ENCODE measurements at regions not wholly inside any gene's neighbourhood (a gene's known extent, or its start where the extent isn't known, plus 50 kb on each side); places are given as distances from the start of the nearest gene placed in this dataset.
"Not testable (repeated sequence)": the region's sequence is repeated elsewhere in the genome, so short reads cannot be mapped to it uniquely, and the experiment has no call there.

DNA sequence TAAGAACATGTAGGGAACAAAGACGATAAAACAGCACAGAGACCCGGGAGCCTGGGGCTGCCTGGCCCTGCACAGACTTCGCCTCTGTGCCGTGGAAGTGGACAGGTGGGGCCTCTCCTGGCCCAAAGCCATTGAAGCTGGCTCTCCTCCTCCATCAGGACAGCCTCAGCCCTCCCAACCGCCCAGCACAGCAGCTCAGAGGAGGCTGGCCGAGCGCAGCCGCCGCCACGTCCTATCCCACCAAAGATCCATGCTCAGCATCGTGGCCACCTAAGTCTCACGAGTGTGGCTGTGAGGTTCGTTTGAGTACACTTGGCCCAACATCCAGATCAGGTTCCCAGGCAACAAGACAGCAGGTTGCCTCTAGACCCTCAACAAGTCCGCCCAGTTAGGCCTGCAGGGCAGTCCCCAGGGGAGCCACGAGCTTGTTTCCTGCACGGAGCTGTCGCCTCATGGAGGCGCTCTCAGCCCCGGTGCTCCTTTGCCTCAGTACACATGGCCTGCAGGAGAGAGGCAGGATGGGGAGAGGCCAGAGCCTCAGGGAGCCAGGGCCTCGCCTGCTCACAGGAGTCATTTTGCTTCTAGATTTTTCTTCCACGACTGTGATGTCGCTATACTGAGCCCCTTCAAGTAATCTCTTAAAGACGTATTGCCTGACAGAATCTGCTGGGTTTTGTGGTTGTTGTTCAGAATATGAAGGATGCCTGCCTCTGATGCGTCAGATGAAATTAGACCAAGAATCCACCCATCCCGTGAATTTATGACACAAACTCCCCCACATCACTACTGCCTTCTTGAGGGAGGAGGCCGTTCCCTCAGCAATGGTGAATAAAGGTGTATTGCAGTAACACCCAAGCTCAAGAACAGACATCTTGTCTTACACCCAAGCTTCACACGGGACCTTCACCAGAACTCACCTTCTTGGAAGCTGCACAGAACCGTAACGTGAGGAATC, 102.7 kb downstream of the RNASET2 start:
- no peak for DNase-seq
- no peaks in the 10 kb centered on the region for H3K9me3 Mint-ChIP-seq
- no peak overlapping the region for H3K27ac Mint-ChIP-seq
- H3K36me3 Mint-ChIP-seq: no peaks in the 10 kb centered on the region
- H3K27me3 Mint-ChIP-seq (ENCODE audit: low read depth in 3 of 3): peaks cover 0 to 9% (median 0%) of the 10 kb centered on the region in 3 donors
- no peaks in the 10 kb centered on the region for H3K4me1 Mint-ChIP-seq
- no peak overlapping the region for H3K4me3 Mint-ChIP-seq

DNA sequence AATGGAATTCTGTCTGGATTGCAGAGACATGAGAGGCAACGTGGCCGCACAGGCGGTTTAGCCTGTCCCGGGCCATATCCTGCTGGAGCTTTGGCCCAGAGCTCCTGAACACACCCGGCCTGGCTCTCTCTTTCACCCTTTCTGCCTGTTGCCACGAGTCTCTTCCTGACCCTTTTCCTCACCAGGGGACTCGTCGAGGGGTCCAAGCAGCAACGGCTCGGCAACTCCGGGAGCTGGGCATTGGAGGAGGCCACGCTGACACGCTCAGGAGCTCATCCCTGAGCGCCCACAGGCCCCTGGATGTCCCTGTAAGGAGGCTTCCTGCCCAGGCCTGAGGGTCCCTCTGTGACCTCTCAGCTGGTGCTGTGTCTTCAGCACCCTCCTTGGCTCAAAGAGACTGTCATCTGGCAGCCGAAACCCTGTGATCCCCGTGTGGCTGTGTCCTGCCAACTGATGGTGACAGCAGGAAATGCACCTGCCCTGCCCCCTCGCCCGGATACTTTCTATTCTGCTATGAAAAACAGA, 103.8 kb downstream of the RNASET2 start:
- Mint-ChIP-seq H3K27me3 (ENCODE audit: low read depth in 3 of 3) (peaks cover 0 to 7% (median 0%) of the 10 kb centered on the region in 3 donors), H3K4me1 (no peaks in the 10 kb centered on the region), H3K4me3 (no peak overlapping the region), H3K9me3 (no peaks in the 10 kb centered on the region), H3K27ac (no peak overlapping the region), H3K36me3 (no peaks in the 10 kb centered on the region)
- no peak for DNase-seq

DNA sequence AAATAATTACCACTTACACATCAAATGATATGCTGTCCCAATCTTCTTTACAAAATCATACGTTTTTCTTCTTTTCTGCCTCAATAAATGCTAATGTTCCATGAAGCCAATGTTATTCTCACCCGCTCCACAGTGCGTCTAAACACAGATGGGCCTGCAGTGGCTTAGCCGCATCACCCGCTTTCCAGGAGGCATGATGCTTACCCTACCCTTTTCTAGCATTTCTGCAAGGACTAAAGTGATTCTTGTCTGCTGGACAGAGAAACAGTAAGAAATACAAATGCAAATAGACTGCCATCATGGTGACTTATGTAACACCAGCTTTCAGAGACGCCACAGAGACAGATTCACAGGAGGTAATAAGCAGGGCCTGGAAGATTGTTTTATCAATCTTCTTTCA, 104.4 kb downstream of the RNASET2 start:
- DNase-seq: no peak
- Mint-ChIP-seq H3K27ac (no peak overlapping the region), H3K4me3 (no peak overlapping the region), H3K9me3 (no peaks in the 10 kb centered on the region), H3K36me3 (no peaks in the 10 kb centered on the region), H3K4me1 (no peaks in the 10 kb centered on the region), H3K27me3 (ENCODE audit: low read depth in 3 of 3) (peaks cover 0 to 7% (median under 1%) of the 10 kb centered on the region in 3 donors)

DNA sequence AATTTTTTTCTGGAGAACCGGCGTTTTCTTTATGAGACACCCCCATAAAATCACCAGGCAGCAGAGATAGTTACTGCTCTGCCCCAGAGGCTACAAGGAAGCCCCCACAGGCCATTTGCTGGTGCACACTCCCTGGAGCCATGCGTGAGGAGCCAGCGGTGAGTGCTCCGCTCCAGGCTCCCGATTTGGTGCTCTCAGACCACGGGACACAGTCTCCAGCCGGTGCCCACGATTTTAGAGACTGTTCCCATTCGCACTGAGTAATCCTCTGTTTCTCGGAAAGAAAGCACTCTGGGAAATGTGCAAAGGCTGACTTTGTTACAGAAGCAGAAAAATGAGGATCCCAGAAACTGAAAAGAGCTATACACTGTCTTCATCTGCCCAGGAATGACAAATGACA, 104.9 kb downstream of the RNASET2 start:
- H3K9me3 Mint-ChIP-seq: peaks cover 0 to 3% (median 0%) of the 10 kb centered on the region in 6 donors
- H3K27ac Mint-ChIP-seq: no peak overlapping the region
- H3K36me3 Mint-ChIP-seq: peaks cover 0 to under 1% (median 0%) of the 10 kb centered on the region in 3 donors
- H3K4me1 Mint-ChIP-seq: no peaks in the 10 kb centered on the region
- peaks cover 0 to 7% (median 2%) of the 10 kb centered on the region in 3 donors for H3K27me3 Mint-ChIP-seq (ENCODE audit: low read depth in 3 of 3)
- no peak for DNase-seq
- no peak overlapping the region for H3K4me3 Mint-ChIP-seq

DNA sequence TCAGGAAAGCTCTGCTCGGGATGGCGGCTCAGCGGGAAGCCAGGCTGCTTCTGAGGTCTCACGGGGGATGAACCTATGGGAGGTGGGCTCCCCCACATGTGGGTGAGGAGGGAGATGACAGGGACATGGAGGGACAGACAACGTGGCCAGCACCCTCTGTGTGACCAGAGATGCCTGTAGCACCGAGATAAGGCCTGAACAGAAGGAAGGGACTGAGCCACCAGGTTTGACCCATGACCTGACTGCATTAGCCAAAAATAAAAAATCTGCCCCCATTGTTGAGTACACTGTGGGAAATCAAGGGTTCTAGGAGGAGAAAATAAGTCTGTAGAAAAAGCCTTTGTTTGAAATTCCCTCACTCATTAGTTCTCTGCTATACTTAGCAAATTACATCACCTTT, 105.7 kb downstream of the RNASET2 start:
- H3K4me3 Mint-ChIP-seq: no peak overlapping the region
- peaks cover 0 to 6% (median 0%) of the 10 kb centered on the region in 6 donors for H3K9me3 Mint-ChIP-seq

DNA sequence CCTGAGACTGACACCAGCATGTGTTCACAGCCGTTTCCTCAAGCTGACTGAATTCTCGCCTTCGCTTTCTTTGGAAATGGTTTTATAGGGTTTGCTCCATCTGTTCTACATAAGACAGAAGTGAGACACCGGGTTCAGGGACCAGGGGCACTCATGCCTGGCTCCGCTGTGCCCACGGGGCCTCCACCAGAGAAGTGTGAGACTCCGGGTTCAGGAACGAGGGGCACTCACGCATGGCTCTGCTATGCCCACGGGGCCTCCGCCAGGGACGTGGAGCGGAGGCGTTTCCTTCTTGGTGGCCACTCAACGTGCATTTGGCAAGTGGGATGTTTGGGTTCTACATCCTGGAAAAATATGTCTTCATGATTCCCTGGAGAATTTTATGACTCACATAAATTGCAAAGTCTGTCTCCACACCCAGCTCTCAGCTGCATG, 106.6 kb downstream of the RNASET2 start:
- H3K27me3 Mint-ChIP-seq (ENCODE audit: low read depth in 3 of 3): peaks cover 3 to 12% (median 9%) of the 10 kb centered on the region in 3 donors
- peaks cover 0 to 14% (median 0%) of the 10 kb centered on the region in 6 donors for H3K9me3 Mint-ChIP-seq
- no peaks in the 10 kb centered on the region for H3K4me1 Mint-ChIP-seq
- H3K36me3 Mint-ChIP-seq: peaks cover 0 to 4% (median 0%) of the 10 kb centered on the region in 3 donors
- no peak overlapping the region for H3K4me3 Mint-ChIP-seq
- no peak for DNase-seq
- H3K27ac Mint-ChIP-seq: no peak overlapping the region

More for the DNA sequence above, 105.7 kb downstream of the RNASET2 start:
- Mint-ChIP-seq H3K27ac (no peak overlapping the region), H3K4me1 (no peaks in the 10 kb centered on the region), H3K27me3 (ENCODE audit: low read depth in 3 of 3) (peaks cover 0 to 9% (median 3%) of the 10 kb centered on the region in 3 donors), H3K36me3 (peaks cover 0 to 4% (median 0%) of the 10 kb centered on the region in 3 donors)
- no peak for DNase-seq

DNA sequence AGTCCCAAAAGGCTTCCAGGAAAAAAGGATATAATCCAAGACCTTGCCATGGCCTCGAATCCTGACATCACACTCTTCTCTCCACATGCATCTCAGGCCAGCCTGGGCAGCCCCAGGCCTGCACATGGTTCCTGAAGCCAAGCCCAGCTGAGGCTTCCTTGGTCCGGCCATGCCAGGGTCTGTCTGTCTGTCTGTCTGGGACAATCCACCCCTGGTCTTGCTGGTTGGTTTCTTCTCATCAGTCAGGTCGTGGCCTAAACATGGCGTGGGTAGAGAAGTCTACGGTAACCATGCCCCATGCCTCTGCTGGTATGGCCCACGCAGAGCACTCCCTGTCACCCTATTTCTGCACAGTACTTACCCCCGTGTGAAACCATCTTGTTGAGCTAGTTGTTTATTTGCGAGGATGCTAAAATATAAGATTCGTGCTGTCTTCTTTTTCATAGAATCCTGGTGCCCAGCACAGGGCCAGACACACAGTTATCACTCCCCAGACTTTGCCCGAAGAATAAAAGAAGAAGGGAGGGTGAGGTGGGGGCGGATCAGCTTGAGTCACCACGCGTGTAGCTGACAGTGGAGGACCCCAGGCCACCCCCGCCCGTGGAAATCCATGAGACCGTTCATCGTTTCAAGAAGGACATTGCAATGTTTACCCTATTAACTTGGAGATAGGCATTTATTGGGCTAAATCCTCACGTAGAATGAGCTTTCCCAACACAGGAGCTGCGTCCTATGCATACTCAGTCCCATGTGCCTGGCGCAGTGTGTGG, 107.2 kb downstream of the RNASET2 start:
- no peak overlapping the region for H3K27ac Mint-ChIP-seq
- H3K36me3 Mint-ChIP-seq: peaks cover 0 to 4% (median 0%) of the 10 kb centered on the region in 3 donors
- peaks cover 3 to 14% (median 9%) of the 10 kb centered on the region in 3 donors for H3K27me3 Mint-ChIP-seq (ENCODE audit: low read depth in 3 of 3)
- no peak for DNase-seq
- peaks cover 0 to 15% (median 0%) of the 10 kb centered on the region in 6 donors for H3K9me3 Mint-ChIP-seq
- H3K4me1 Mint-ChIP-seq: no peaks in the 10 kb centered on the region
- H3K4me3 Mint-ChIP-seq: no peak overlapping the region

DNA sequence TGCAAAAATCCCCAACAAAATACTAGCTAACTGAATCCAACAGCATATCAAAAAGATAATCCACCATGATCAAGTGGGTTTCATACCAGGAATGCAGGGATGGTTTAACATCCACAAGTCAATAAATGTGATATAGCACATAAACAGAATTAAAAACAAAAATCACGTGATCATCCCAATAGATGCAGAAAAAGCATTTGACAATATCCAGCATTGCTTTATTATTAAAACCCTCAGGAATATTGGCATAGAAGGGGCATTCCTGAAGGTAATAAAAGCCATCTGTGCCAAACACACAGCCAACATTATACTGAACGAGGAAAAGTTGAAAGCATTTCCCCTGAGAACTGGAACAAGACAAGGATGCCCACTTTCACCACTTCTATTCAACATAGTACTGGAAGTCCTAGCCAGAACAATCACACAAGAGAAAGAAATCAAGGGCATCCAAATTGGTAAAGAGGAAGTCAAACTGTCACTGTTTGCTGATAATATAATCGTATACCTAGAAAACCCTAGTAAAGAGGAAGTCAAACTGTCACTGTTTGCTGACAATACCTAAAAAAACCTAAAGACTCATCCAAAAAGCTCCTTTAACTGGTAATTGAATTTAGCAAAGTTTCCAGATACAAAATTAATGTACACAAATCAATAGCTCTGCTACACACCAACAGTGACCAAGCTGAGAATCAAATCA, 109.8 kb downstream of the RNASET2 start:
- H3K4me3 Mint-ChIP-seq, H3K36me3 Mint-ChIP-seq, DNase-seq, H3K27ac Mint-ChIP-seq, H3K4me1 Mint-ChIP-seq: not testable (repeated sequence)
- Mint-ChIP-seq H3K9me3 (peaks cover 0 to 15% (median 0%) of the 10 kb centered on the region in 6 donors), H3K27me3 (ENCODE audit: low read depth in 3 of 3) (peaks cover 3 to 18% (median 8%) of the 10 kb centered on the region in 3 donors)

DNA sequence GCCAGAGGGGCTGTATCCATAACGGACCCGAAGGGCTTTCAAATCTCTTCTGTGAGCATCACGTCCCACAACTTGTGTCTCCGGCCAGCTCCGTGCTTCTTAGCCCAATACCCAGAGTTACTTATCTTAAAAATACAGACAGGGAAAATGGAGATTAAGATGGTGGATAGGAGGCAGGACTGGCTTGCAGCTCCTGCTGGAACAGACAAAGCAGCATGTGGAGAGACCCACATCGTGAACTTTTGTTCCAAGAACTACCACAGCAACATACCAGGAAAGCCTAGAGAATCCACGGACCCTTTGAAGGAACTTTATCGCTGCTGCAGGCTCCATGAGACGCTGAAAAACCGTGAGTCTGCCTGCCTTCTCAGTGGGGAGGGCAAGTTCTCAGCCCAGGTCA, 113.7 kb downstream of the RNASET2 start:
- Mint-ChIP-seq H3K4me1 (no peaks in the 10 kb centered on the region), H3K4me3 (no peak overlapping the region), H3K36me3 (peaks cover 0 to 4% (median 0%) of the 10 kb centered on the region in 3 donors), H3K27ac (no peak overlapping the region), H3K27me3 (ENCODE audit: low read depth in 3 of 3) (peaks cover 3 to 20% (median 9%) of the 10 kb centered on the region in 3 donors), H3K9me3 (peaks cover 0 to 15% (median 0%) of the 10 kb centered on the region in 6 donors)
- no peak for DNase-seq

GRCh38 chr6:166841216-166841615, 115.1 kb downstream of the RNASET2 start:
- Mint-ChIP-seq H3K36me3 (peaks cover 0 to 1% (median 0%) of the 10 kb centered on the region in 3 donors), H3K4me3 (no peak overlapping the region), H3K4me1 (no peaks in the 10 kb centered on the region), H3K27ac (no peak overlapping the region), H3K27me3 (ENCODE audit: low read depth in 3 of 3) (peaks cover 3 to 18% (median 9%) of the 10 kb centered on the region in 3 donors), H3K9me3 (peaks cover 0 to 9% (median 0%) of the 10 kb centered on the region in 6 donors)
- DNase-seq: no peak

DNA sequence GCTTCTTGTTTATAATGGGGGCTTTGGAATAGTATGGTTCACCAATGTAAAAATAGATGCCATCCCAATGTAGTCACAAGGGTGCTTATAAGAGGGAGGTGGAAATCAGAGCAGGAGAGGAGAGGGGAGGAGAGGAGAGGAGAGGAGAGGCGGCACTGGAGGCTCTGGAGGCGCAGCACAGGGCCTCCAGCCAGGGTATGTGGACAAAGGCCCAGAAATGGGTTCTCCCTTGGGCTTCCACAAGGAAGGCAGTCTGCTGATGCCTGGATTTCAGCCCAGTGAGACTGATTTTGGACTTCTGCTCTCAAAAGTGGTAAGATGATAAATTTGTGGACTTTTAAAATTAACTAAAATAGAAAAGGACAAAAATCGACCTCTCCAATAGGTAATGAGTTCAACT, 116.8 kb downstream of the RNASET2 start:
- Mint-ChIP-seq H3K4me3 (no peak overlapping the region), H3K27me3 (ENCODE audit: low read depth in 3 of 3) (peaks cover 0 to 6% (median 6%) of the 10 kb centered on the region in 3 donors), H3K36me3 (no peaks in the 10 kb centered on the region), H3K4me1 (no peaks in the 10 kb centered on the region), H3K9me3 (no peaks in the 10 kb centered on the region), H3K27ac (no peak overlapping the region)
- DNase-seq: no peak

DNA sequence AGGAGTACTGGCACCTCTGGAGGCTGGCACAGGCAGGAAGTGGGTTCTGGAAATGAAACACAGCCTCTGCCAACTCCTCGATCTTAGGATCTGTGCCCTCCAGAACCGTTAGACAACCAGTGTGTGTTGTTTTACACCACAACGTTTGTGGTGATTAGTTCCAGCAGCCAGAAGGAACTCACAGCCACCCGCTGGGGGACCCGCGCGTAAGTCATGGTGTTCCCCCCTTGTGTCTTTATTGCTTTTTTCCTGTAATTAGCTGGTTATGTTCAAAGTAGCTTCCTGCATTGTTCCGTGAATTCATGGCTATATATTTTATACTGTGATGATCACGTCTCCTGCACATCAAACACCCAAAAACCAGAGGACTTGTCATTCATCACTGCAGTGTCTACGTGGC, 117.4 kb downstream of the RNASET2 start:
- Mint-ChIP-seq H3K27me3 (ENCODE audit: low read depth in 3 of 3) (peaks cover 0 to 6% (median 6%) of the 10 kb centered on the region in 3 donors), H3K27ac (no peak overlapping the region), H3K4me3 (no peak overlapping the region), H3K4me1 (no peaks in the 10 kb centered on the region), H3K36me3 (no peaks in the 10 kb centered on the region), H3K9me3 (no peaks in the 10 kb centered on the region)
- DNase-seq: no peak
